H1 (cell line): ENCODE measurements at regions not wholly inside any gene's neighbourhood (a gene's known extent, or its start where the extent isn't known, plus 50 kb on each side); places are given as distances from the start of the nearest gene placed in this dataset.

Source experiments
- BACH1 ChIP-seq: IDR thresholded peaks from 2 replicates; pipeline ENCODE4 v1.6.1; 2012; ENCODE audit warnings: low read length, improper control_type of control experiment
- BRCA1 ChIP-seq: IDR thresholded peaks from 2 replicates; pipeline ENCODE4 v1.6.1; 2012; ENCODE audit warnings: low read depth, low read length, improper control_type of control experiment
- CBX8 ChIP-seq: fragments of 300-800, 300-1000 bp; sonication (generic); IDR thresholded peaks from 2 replicates; pipeline ENCODE4 v1.7.1; 2016; ENCODE audit warnings: low read depth, low read length, borderline replicate concordance
- CHD1 ChIP-seq: IDR thresholded peaks from 2 replicates; pipeline ENCODE4 v1.6.1; 2012; ENCODE audit warnings: low read depth, low read length, improper control_type of control experiment
- CHD7 ChIP-seq: fragments of 300-600 bp; sonication (generic); IDR thresholded peaks from 2 replicates; pipeline ENCODE4 v1.7.1; 2012; ENCODE audit warnings: low read length, moderate library complexity, mild to moderate bottlenecking, inconsistent platforms; ENCODE audit not compliant: insufficient replicate concordance
- MAX ChIP-seq: IDR thresholded peaks from 2 replicates; pipeline ENCODE4 v1.6.1; 2012; ENCODE audit warnings: inconsistent platforms
- RNF2 ChIP-seq: fragments of 200-900, 300-1000 bp; sonication (generic); IDR thresholded peaks from 2 replicates; pipeline ENCODE4 v1.7.1; 2016; ENCODE audit warnings: borderline replicate concordance, low read depth, mild to moderate bottlenecking, antibody characterized with exemption, low read length; ENCODE audit not compliant: poor library complexity, severe bottlenecking; ENCODE audit errors: missing control alignments
- SIRT6 ChIP-seq: IDR thresholded peaks from one replicate; pipeline ENCODE4 v1.7.1; 2012; ENCODE audit warnings: low read length, inconsistent platforms
- TCF12 ChIP-seq: IDR thresholded peaks from 2 replicates; pipeline ENCODE4 v1.6.1; 2011; ENCODE audit warnings: low read depth, mild to moderate bottlenecking, low read length
- TEAD4 ChIP-seq: IDR thresholded peaks from 2 replicates; pipeline ENCODE4 v1.6.1; 2012; ENCODE audit warnings: low read depth, low read length, inconsistent platforms, mixed read lengths

GRCh38 chr3:162568706-162569105 is 1072.1 kb downstream of the OTOL1 start (continued):
- TF ChIP-seq CHD7: no peak
- TF ChIP-seq TCF12: no peak
- TF ChIP-seq BACH1: no peak
- TF ChIP-seq TEAD4: no peak
- no peak for TF ChIP-seq SIRT6
- TF ChIP-seq CHD1: no peak
- TF ChIP-seq MAX: no peak
- TF ChIP-seq RNF2: no peak
- no peak for TF ChIP-seq CBX8
- no peak for TF ChIP-seq BRCA1
